MM.1S (cell line): ENCODE measurements at regions not wholly inside any gene's neighbourhood (a gene's known extent, or its start where the extent isn't known, plus 50 kb on each side); places are given as distances from the start of the nearest gene placed in this dataset.

Experiments used
- DNase-seq: peaks from one replicate; pipeline ENCODE4 v3.0.0-alpha.2; 2015
- H2AFZ ChIP-seq: fragments of 300-600 bp; sonication (generic); 2 replicates; pipeline ENCODE4 v1.6.0; 2016; ENCODE audit warnings: antibody characterized with exemption, low read length
- H3F3A ChIP-seq: fragments of 300-600 bp; sonication (generic); 2 replicates; pipeline ENCODE4 v1.6.1; 2016; ENCODE audit warnings: mild to moderate bottlenecking, antibody characterized with exemption, low read length, moderate library complexity, mixed read lengths; ENCODE audit not compliant: insufficient read depth
- H3K27ac ChIP-seq: fragments of 300-600 bp; sonication (generic); 2 replicates; pipeline ENCODE4 v1.5.1; 2016; ENCODE audit warnings: mild to moderate bottlenecking, low read length
- H3K27me3 ChIP-seq: fragments of 300-600 bp; sonication (generic); replicated peaks from 2 replicates; pipeline ENCODE4 v1.6.0; 2016; ENCODE audit warnings: low read length; ENCODE audit not compliant: insufficient read depth
- H3K36me3 ChIP-seq: fragments of 300-600 bp; sonication (generic); replicated peaks from 2 replicates; pipeline ENCODE4 v1.6.1; 2016; ENCODE audit warnings: mild to moderate bottlenecking, low read length, mixed read lengths; ENCODE audit not compliant: insufficient read depth
- H3K4me1 ChIP-seq: fragments of 300-600 bp; sonication (generic); 2 replicates; pipeline ENCODE4 v1.6.1; 2016; ENCODE audit warnings: low read length, mixed read lengths
- H3K4me2 ChIP-seq: fragments of 300-600 bp; sonication (generic); 2 replicates; pipeline ENCODE4 v1.6.0; 2016; ENCODE audit warnings: low read depth, low read length
- H3K4me3 ChIP-seq: fragments of 300-600 bp; sonication (generic); 2 replicates; pipeline ENCODE4 v1.5.1; 2016; ENCODE audit warnings: low read length, mixed read lengths
- H3K79me2 ChIP-seq: fragments of 300-600 bp; sonication (generic); 2 replicates; pipeline ENCODE4 v1.6.1; 2016; ENCODE audit warnings: mixed run types, low read length, mixed read lengths
- H3K9ac ChIP-seq: fragments of 300-600 bp; sonication (generic); 2 replicates; pipeline ENCODE4 v1.6.1; 2016; ENCODE audit warnings: low read length, mixed read lengths
- H3K9me2 ChIP-seq: fragments of 300-600 bp; sonication (generic); replicated peaks from 2 replicates; pipeline ENCODE4 v1.6.1; 2016; ENCODE audit warnings: mild to moderate bottlenecking, low read length, mixed read lengths; ENCODE audit not compliant: insufficient read depth
- H3K9me3 ChIP-seq: fragments of 300-600 bp; sonication (generic); replicated peaks from 2 replicates; pipeline ENCODE4 v1.6.1; 2016; ENCODE audit warnings: mild to moderate bottlenecking, low read length, mixed read lengths; ENCODE audit not compliant: insufficient read depth
- H4K20me1 ChIP-seq: fragments of 300-600 bp; sonication (generic); 2 replicates; pipeline ENCODE4 v1.6.1; 2016; ENCODE audit warnings: mild to moderate bottlenecking, low read length, moderate library complexity, mixed read lengths; ENCODE audit not compliant: insufficient read depth
- EZH2 ChIP-seq: fragments of 300-600 bp; sonication (generic); optimal IDR thresholded peaks from 2 replicates; pipeline ENCODE3; 2017; ENCODE audit warnings: low read depth, mild to moderate bottlenecking, antibody characterized with exemption, low read length, mixed read lengths
- EZH2phosphoT487 ChIP-seq: fragments of 300-600 bp; sonication (generic); IDR thresholded peaks from 2 replicates; pipeline ENCODE4 v1.6.1; 2018; ENCODE audit warnings: antibody characterized with exemption, low read length
- TF ChIP-seq, protein P1 (sequence below): fragments of 300-600 bp; sonication (generic); IDR thresholded peaks from 2 replicates; pipeline ENCODE4 v1.5.1; 2016; ENCODE audit warnings: antibody characterized with exemption, low read length, mixed read lengths

- no peak overlapping the region for H3K9ac ChIP-seq
- no peaks in the 10 kb centered on the region for H3K9me3 ChIP-seq
- H4K20me1 ChIP-seq = no peaks in the 10 kb centered on the region
- DNase-seq = no peak
- H2AFZ ChIP-seq = no peak overlapping the region
- no peaks in the 10 kb centered on the region for H3K36me3 ChIP-seq
- H3F3A ChIP-seq = no peaks in the 10 kb centered on the region
- H3K27me3 ChIP-seq = no peaks in the 10 kb centered on the region
- H3K27ac ChIP-seq = no peak overlapping the region
- no peaks in the 10 kb centered on the region for H3K4me1 ChIP-seq
- H3K4me2 ChIP-seq = no peak overlapping the region
- TF ChIP-seq EZH2phosphoT487 (no peak), EZH2 (no peak)
- TF ChIP-seq, protein P1, sequence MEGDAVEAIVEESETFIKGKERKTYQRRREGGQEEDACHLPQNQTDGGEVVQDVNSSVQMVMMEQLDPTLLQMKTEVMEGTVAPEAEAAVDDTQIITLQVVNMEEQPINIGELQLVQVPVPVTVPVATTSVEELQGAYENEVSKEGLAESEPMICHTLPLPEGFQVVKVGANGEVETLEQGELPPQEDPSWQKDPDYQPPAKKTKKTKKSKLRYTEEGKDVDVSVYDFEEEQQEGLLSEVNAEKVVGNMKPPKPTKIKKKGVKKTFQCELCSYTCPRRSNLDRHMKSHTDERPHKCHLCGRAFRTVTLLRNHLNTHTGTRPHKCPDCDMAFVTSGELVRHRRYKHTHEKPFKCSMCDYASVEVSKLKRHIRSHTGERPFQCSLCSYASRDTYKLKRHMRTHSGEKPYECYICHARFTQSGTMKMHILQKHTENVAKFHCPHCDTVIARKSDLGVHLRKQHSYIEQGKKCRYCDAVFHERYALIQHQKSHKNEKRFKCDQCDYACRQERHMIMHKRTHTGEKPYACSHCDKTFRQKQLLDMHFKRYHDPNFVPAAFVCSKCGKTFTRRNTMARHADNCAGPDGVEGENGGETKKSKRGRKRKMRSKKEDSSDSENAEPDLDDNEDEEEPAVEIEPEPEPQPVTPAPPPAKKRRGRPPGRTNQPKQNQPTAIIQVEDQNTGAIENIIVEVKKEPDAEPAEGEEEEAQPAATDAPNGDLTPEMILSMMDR = no peak
- H3K9me2 ChIP-seq = no peaks in the 10 kb centered on the region
- no peak overlapping the region for H3K4me3 ChIP-seq
- no peaks in the 10 kb centered on the region for H3K79me2 ChIP-seq
These were observed 129.5 kb upstream of the FSTL4 start for GRCh38 chr5:133741818-133742355.

DNA sequence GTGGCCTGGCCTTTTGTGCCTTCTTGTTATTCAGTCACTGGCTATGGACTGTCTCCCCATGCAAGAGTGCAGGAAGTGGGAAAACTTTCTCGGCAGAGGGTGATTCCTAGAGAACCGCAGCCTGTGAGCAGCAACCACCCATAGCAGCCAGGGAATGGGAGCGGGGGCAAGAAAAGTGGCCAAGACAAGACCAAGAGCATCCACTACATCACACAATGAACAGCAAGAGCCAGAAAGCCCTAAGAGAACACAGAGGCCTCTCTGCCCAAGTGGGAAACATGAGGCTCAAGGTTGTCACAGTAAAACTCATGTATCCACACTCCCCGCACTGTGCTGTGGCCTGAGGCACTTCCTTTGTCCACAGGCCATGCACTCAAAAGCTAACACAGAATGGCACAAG, 129.1 kb upstream of the FSTL4 start:
- no peak overlapping the region for H3K27ac ChIP-seq
- no peaks in the 10 kb centered on the region for H3K9me2 ChIP-seq
- no peaks in the 10 kb centered on the region for H3K27me3 ChIP-seq
- no peak for TF ChIP-seq EZH2phosphoT487
- TF ChIP-seq, protein P1 = no peak
- TF ChIP-seq EZH2 = no peak
- H4K20me1 ChIP-seq = no peaks in the 10 kb centered on the region
- no peaks in the 10 kb centered on the region for H3F3A ChIP-seq
- no peak overlapping the region for H3K9ac ChIP-seq
- no peak for DNase-seq
- H3K9me3 ChIP-seq = no peaks in the 10 kb centered on the region
- H3K4me2 ChIP-seq = no peak overlapping the region
- no peak overlapping the region for H2AFZ ChIP-seq
- H3K4me3 ChIP-seq = no peak overlapping the region
- no peaks in the 10 kb centered on the region for H3K4me1 ChIP-seq
- no peaks in the 10 kb centered on the region for H3K36me3 ChIP-seq
- no peaks in the 10 kb centered on the region for H3K79me2 ChIP-seq

- H3K9me2 ChIP-seq = no peaks in the 10 kb centered on the region
- no peak overlapping the region for H3K9ac ChIP-seq
- H3F3A ChIP-seq = no peaks in the 10 kb centered on the region
- H3K27ac ChIP-seq = no peak overlapping the region
- H3K79me2 ChIP-seq = no peaks in the 10 kb centered on the region
- H3K9me3 ChIP-seq = no peaks in the 10 kb centered on the region
- DNase-seq = no peak
- H2AFZ ChIP-seq = no peak overlapping the region
- no peak overlapping the region for H3K4me3 ChIP-seq
- no peaks in the 10 kb centered on the region for H3K27me3 ChIP-seq
- no peak overlapping the region for H3K4me2 ChIP-seq
- no peaks in the 10 kb centered on the region for H4K20me1 ChIP-seq
- no peak for TF ChIP-seq EZH2
- no peaks in the 10 kb centered on the region for H3K36me3 ChIP-seq
- no peaks in the 10 kb centered on the region for H3K4me1 ChIP-seq
These were observed 126.9 kb upstream of the FSTL4 start for GRCh38 chr5:133739181-133739780.

- Histone ChIP-seq H4K20me1 (no peaks in the 10 kb centered on the region), H3K9ac (no peak overlapping the region), H2AFZ (no peak overlapping the region), H3K9me3 (no peaks in the 10 kb centered on the region), H3K4me3 (no peak overlapping the region), H3K4me2 (no peak overlapping the region), H3K9me2 (no peaks in the 10 kb centered on the region), H3K36me3 (no peaks in the 10 kb centered on the region), H3K79me2 (no peaks in the 10 kb centered on the region), H3K4me1 (no peaks in the 10 kb centered on the region), H3K27ac (no peak overlapping the region), H3K27me3 (no peaks in the 10 kb centered on the region), H3F3A (no peaks in the 10 kb centered on the region)
- TF ChIP-seq EZH2 (no peak), EZH2phosphoT487 (no peak)
- TF ChIP-seq, protein P1 = no peak
- DNase-seq = no peak
These were observed 125.9 kb upstream of the FSTL4 start for GRCh38 chr5:133738271-133738670.
